T-cell (primary cell): ENCODE measurements at regions not wholly inside any gene's neighbourhood (a gene's known extent, or its start where the extent isn't known, plus 50 kb on each side); places are given as distances from the start of the nearest gene placed in this dataset.

Experiments used
- ATAC-seq, 4 experiments: fragments of 200-7000 bp in 3 of 4; fragments of 150-1000 bp in 1 of 4; cut with Tn5 transposase; replicated peaks in 1 of 4; 1 replicate in 3 of 4; 2 replicates in 1 of 4; pipeline ENCODE4 v1.10.0; 2021; ENCODE audit warnings: moderate library complexity in 3 of 4, mild to moderate bottlenecking in 2 of 4, moderate number of reproducible peaks in 1 of 4
- CTCF ChIA-PET, 2 donors: fragments of 300-600 bp; sonication (Branson Sonifier 250); formaldehyde crosslinking; loops; one replicate each; lab custom pipeline; 2022; ENCODE audit warnings: antibody characterized with exemption in 2 of 2; lab: Charles Lee
- POLR2A ChIA-PET, 2 donors: fragments of 300-600 bp; sonication (Branson Sonifier 250); formaldehyde crosslinking; loops; one replicate each; lab custom pipeline; 2022; ENCODE audit warnings: antibody characterized with exemption in 2 of 2; lab: Charles Lee
- DNase-seq, 35 experiments: peaks; one replicate each; pipeline versions ENCODE4 v3.0.0 to v3.0.0-alpha.2; 2013 to 2023
- H3K27ac ChIP-seq: one replicate; pipeline ENCODE4 v1.5.1; 2013; ENCODE audit warnings: low read length
- H3K27me3 ChIP-seq, 2 experiments: replicated peaks in 1 of 2; 1 replicate in 1 of 2; 2 replicates in 1 of 2; pipeline versions ENCODE4 v1.6.1 to v1.7.0; 2013; ENCODE audit warnings: low read length in 1 of 2, mixed read lengths in 1 of 2; ENCODE audit not compliant: control insufficient read depth in 2 of 2, insufficient read depth in 2 of 2; ENCODE audit errors: extremely low read depth in 1 of 2
- H3K36me3 ChIP-seq, 2 donors: 1 replicate in 1 of 2; 2 replicates in 1 of 2; pipeline versions ENCODE4 v1.6.1 to v1.7.0; 2013; ENCODE audit warnings: low read length in 1 of 2; ENCODE audit not compliant: control insufficient read depth in 2 of 2, insufficient read depth in 1 of 2; ENCODE audit errors: extremely low read depth in 1 of 2
- H3K4me1 ChIP-seq, 2 experiments: 1 replicate in 1 of 2; 2 replicates in 1 of 2; pipeline versions ENCODE4 v1.6.1 to v1.7.0; 2013; ENCODE audit warnings: low read length in 2 of 2, mixed read lengths in 1 of 2; ENCODE audit not compliant: insufficient read depth in 2 of 2, control insufficient read depth in 1 of 2; ENCODE audit errors: extremely low read depth in 1 of 2
- H3K4me3 ChIP-seq, 2 donors: 1 replicate in 1 of 2; 2 replicates in 1 of 2; pipeline versions ENCODE4 v1.5.1 to v1.7.0; 2013; ENCODE audit warnings: mild to moderate bottlenecking in 2 of 2, low read length in 1 of 2, moderate library complexity in 1 of 2; ENCODE audit not compliant: control insufficient read depth in 1 of 2; ENCODE audit errors: extremely low read depth in 1 of 2
- H3K9me3 ChIP-seq: 2 replicates; pipeline ENCODE4 v1.7.0; 2013
- H3K27ac Mint-ChIP-seq, 2 donors: one replicate each; pipeline ENCODE4 v1.8.0; 2020 to 2021; ENCODE audit warnings: mild to moderate bottlenecking in 2 of 2, mixed read lengths in 2 of 2
- H3K27me3 Mint-ChIP-seq, 2 donors: one replicate each; pipeline ENCODE4 v1.8.0; 2021 to 2022; ENCODE audit warnings: mixed read lengths in 2 of 2
- H3K36me3 Mint-ChIP-seq: one replicate; pipeline ENCODE4 v1.8.0; 2021; ENCODE audit warnings: mixed read lengths
- H3K4me1 Mint-ChIP-seq, 3 donors: one replicate each; pipeline ENCODE4 v1.8.0; 2020 to 2022; ENCODE audit warnings: mixed read lengths in 3 of 3, mild to moderate bottlenecking in 1 of 3
- H3K4me3 Mint-ChIP-seq, 3 donors: one replicate each; pipeline ENCODE4 v1.8.0; 2020 to 2022; ENCODE audit warnings: mild to moderate bottlenecking in 3 of 3, mixed read lengths in 3 of 3, moderate library complexity in 3 of 3
- H3K9me3 Mint-ChIP-seq, 3 donors: one replicate each; pipeline ENCODE4 v1.8.0; 2020 to 2022; ENCODE audit warnings: mixed read lengths in 3 of 3
- WGBS: methylation state at CpG from one replicate; pipeline ENCODE4 v1.1.5; 2013; ENCODE audit warnings: missing lambda C conversion rate; ENCODE audit not compliant: insufficient coverage; 5-methylcytosine and 5-hydroxymethylcytosine counted together

DNA sequence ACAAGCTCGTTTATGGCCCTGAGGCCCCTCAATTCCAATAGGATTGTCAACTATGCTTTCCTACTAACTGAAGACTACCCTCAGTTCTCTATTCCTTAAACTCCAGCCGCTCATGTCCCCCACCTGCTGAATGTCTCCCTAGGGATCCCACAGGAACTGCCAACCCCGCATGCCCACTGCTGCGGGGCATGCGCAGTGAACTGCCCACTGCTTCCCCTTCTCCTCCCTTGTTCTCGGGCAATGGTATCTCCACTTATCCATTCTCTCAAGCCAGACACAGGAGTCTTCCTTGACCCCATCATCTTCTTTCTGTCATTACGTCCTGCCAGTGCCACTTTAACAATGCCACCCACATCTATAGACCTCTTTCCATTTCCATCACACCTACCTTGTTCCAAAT lies 90.0 kb downstream of the FGF18 start:
- Mint-ChIP-seq H3K9me3 (no peaks in the 10 kb centered on the region), H3K4me3 (no peak overlapping the region), H3K27me3 (peaks cover 8 to 10% of the 10 kb centered on the region in 2 donors), H3K4me1 (no peaks in the 10 kb centered on the region), H3K36me3 (no peaks in the 10 kb centered on the region), H3K27ac (no peak overlapping the region)
- no peaks in the 10 kb centered on the region for H3K36me3 ChIP-seq
- POLR2A ChIA-PET: no interaction called here
- WGBS: 81% methylated on average over 7 of the region's 7 CpGs
- H3K4me1 ChIP-seq: no peaks in the 10 kb centered on the region
- H3K27me3 ChIP-seq: peaks cover 0 to 12% of the 10 kb centered on the region in 2 experiments
- H3K4me3 ChIP-seq: no peak overlapping the region
- H3K9me3 ChIP-seq: no peaks in the 10 kb centered on the region
- DNase-seq (no peak), ATAC-seq (no peak)
- CTCF ChIA-PET: no interaction called here
- no peak overlapping the region for H3K27ac ChIP-seq

DNA sequence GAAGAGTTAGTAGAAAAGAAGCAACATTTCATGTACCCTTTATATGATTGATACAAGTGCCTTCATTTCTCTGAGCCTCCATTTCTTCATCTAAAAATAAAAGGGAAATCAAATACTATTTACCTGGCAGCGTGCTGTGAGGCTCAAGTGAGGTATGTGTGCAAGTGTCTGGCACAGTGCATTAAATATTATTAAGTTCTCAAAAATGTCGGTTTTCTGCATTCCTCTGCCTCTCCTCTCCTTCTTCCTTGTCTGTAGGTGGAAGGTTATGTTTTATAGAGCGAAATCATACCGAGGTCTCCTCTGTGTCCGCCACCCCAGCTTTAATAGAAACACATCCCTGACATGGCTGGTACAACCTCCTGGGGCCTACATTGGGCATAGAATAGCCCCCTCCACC lies 93.0 kb downstream of the FGF18 start:
- ChIA-PET POLR2A (no interaction called here), CTCF (no interaction called here)
- DNase-seq (no peak), ATAC-seq (no peak)
- Histone ChIP-seq H3K27me3 (peaks cover 0 to 16% of the 10 kb centered on the region in 2 experiments), H3K36me3 (no peaks in the 10 kb centered on the region), H3K9me3 (no peaks in the 10 kb centered on the region), H3K27ac (no peak overlapping the region), H3K4me1 (no peaks in the 10 kb centered on the region), H3K4me3 (no peak overlapping the region)
- Mint-ChIP-seq H3K36me3 (no peaks in the 10 kb centered on the region), H3K4me3 (no peak overlapping the region), H3K27ac (no peak overlapping the region), H3K9me3 (no peaks in the 10 kb centered on the region), H3K4me1 (no peaks in the 10 kb centered on the region), H3K27me3 (peaks cover 11 to 14% of the 10 kb centered on the region in 2 donors)
- no CpG with 5 or more reads among the region's 5 CpGs for WGBS

DNA sequence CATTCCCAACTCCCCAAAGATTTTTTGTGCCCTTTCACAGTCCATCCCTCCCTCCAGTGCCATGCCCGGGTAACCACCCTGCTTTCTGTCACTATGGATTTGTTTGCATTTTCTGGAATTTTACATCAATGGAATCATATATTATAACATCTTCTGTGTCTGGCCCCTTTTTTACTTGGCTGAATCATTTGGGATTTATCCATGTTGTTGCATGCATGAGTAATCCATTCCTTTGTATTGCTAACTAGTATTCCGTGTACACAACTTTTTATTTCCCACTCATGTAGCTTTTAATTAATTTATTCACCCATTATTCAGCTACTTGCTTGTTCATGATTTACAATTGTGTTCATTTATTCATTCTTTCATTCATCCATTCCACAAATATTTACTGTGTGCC lies 94.1 kb downstream of the FGF18 start:
- Histone ChIP-seq H3K9me3 (no peaks in the 10 kb centered on the region), H3K4me3 (no peak overlapping the region), H3K27ac (no peak overlapping the region), H3K36me3 (no peaks in the 10 kb centered on the region), H3K27me3 (peaks cover 0 to 20% of the 10 kb centered on the region in 2 experiments), H3K4me1 (no peaks in the 10 kb centered on the region)
- no peak for ATAC-seq
- no peak overlapping the region for H3K27ac Mint-ChIP-seq
- H3K27me3 Mint-ChIP-seq: peaks cover 16 to 21% of the 10 kb centered on the region in 2 donors
- H3K4me1 Mint-ChIP-seq: no peaks in the 10 kb centered on the region
- H3K4me3 Mint-ChIP-seq: no peak overlapping the region
- POLR2A ChIA-PET: no interaction called here
- no peak for DNase-seq
- no peaks in the 10 kb centered on the region for H3K9me3 Mint-ChIP-seq
- CTCF ChIA-PET: interaction anchor here in 1 of 2 donors (0.6 kb wide), 1 partner anchor 19 kb away, joined by 3 read pairs; no protein-coding TSS in a partner anchor
- no peaks in the 10 kb centered on the region for H3K36me3 Mint-ChIP-seq
- WGBS: no CpG with 5 or more reads among the region's 2 CpGs

DNA sequence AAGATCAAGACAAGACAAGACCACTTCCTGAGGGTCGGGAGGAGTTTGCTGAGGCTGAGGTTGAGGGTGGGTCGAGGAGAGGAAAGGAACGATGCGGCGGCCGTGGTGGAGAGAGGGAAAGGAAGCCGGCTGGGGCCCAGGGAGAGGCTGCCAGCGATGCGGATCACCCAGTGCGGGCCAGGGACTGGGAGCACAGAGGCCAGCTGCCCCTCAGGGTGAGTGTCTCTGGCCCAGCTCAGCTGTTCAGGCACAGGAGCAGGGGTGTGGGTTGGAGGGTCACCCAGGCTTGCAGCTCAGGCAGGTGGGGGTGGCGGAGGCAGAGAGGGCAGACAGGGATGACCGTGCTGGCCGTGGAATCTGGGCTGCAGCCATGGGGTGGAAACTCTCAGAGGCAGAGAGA lies 99.5 kb downstream of the FGF18 start:
- Mint-ChIP-seq H3K4me1 (no peaks in the 10 kb centered on the region), H3K36me3 (no peaks in the 10 kb centered on the region), H3K27ac (no peak overlapping the region), H3K4me3 (no peak overlapping the region), H3K27me3 (peaks cover 11 to 20% of the 10 kb centered on the region in 2 donors), H3K9me3 (no peaks in the 10 kb centered on the region)
- DNase-seq (no peak), ATAC-seq (no peak)
- CTCF ChIA-PET: no interaction called here
- no peak overlapping the region for H3K4me3 ChIP-seq
- no peak overlapping the region for H3K27ac ChIP-seq
- no peaks in the 10 kb centered on the region for H3K9me3 ChIP-seq
- H3K4me1 ChIP-seq: no peaks in the 10 kb centered on the region
- no peaks in the 10 kb centered on the region for H3K36me3 ChIP-seq
- POLR2A ChIA-PET: no interaction called here
- H3K27me3 ChIP-seq: peaks cover 0 to 15% of the 10 kb centered on the region in 2 experiments
- 71% methylated on average over 13 of the region's 13 CpGs for WGBS

DNA sequence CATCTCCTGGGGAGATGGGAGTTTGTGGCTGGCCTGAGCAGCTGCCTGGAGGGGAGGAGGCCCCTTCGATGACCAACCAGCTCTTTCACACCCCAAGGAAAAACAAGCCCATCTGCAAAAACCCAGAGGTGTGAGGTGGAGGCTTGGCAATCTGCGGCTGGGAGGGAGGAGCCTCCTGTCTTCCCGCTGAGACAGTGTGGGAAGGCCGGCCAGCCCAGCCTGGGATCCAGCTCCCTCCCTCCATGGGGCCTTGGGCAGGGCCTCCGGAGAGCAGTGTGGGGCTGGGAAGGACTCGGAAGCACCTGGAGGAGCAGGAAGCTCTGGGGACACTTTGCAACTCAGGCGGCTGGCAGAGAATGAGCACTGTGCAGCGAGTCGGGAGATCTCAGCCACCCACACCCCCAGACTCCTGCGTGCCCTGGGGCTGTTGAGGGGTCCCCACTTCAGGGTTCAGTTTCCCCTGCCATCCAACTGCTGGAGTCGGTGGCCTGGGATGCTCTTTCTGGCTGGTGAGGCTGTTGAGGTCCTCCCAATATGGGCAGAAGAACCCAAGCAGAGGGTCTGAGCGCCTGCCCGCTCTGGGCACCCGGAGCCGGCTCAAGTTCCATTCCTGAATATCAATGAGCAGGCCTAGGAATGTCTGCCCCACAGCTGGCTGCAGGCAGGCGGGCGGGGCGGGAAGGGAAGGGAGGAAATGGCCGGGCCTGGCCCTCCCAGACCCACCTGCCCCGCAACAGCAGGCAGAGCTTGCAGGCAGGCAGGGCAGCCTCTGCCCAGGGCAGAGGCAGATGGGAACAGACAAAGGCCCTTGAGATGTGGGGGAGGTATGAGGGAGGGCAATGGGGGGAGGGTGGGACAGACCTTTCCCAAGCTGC lies 101.1 kb downstream of the FGF18 start:
- Mint-ChIP-seq H3K27me3 (peaks cover 14 to 20% of the 10 kb centered on the region in 2 donors), H3K4me3 (no peak overlapping the region), H3K36me3 (no peaks in the 10 kb centered on the region), H3K9me3 (no peaks in the 10 kb centered on the region), H3K4me1 (no peaks in the 10 kb centered on the region), H3K27ac (no peak overlapping the region)
- ChIA-PET CTCF (interaction anchor here in 1 of 2 donors (0.5 kb wide), 1 partner anchor 1413 kb away, joined by 4 read pairs; no protein-coding TSS in a partner anchor), POLR2A (no interaction called here)
- WGBS: 89% methylated on average over 14 of the region's 20 CpGs
- H3K36me3 ChIP-seq: no peaks in the 10 kb centered on the region
- no peak overlapping the region for H3K4me3 ChIP-seq
- no peaks in the 10 kb centered on the region for H3K9me3 ChIP-seq
- no peaks in the 10 kb centered on the region for H3K4me1 ChIP-seq
- DNase-seq (no peak), ATAC-seq (no peak)
- peaks cover 0 to 14% of the 10 kb centered on the region in 2 experiments for H3K27me3 ChIP-seq
- no peak overlapping the region for H3K27ac ChIP-seq

DNA sequence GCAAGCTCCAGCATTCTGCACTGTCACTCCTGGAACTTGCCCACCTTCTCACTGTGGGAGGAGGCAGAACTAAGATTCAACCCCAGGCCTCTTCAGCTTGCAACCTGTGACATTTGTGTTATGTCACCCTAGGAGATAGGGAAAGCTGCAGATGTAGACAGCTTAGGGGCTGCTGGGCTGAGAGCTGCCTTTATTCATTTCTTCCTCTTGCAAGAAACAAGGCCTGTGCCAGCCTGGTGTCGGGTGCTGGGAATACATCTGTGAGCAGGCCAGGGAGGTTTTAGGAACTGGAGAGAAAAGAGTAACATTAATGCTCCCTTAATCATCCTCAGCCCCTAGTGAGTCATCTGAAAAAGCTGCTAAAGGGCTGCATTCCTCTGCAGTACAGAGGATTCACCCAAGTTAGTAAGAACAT lies 101.8 kb downstream of the FGF18 start:
- Histone ChIP-seq H3K27ac (no peak overlapping the region), H3K36me3 (no peaks in the 10 kb centered on the region), H3K9me3 (no peaks in the 10 kb centered on the region), H3K4me3 (no peak overlapping the region), H3K4me1 (no peaks in the 10 kb centered on the region), H3K27me3 (peaks cover 0 to 13% of the 10 kb centered on the region in 2 experiments)
- ChIA-PET CTCF (interaction anchor here (0.5 to 0.6 kb wide), 2 partner anchors 1041 to 1413 kb away, joined by 3 to 4 read pairs; no protein-coding TSS in a partner anchor), POLR2A (no interaction called here)
- no peaks in the 10 kb centered on the region for H3K9me3 Mint-ChIP-seq
- no CpG with 5 or more reads among the region's 1 CpG for WGBS
- peaks cover 17 to 20% of the 10 kb centered on the region in 2 donors for H3K27me3 Mint-ChIP-seq
- H3K36me3 Mint-ChIP-seq: no peaks in the 10 kb centered on the region
- H3K4me3 Mint-ChIP-seq: no peak overlapping the region
- H3K4me1 Mint-ChIP-seq: no peaks in the 10 kb centered on the region
- no peak overlapping the region for H3K27ac Mint-ChIP-seq
- DNase-seq (no peak), ATAC-seq (no peak)
